ENCODE measurements at regions not wholly inside any gene's neighbourhood (a gene's known extent, or its start where the extent isn't known, plus 50 kb on each side); places are given as distances from the start of the nearest gene placed in this dataset.
"Not testable (repeated sequence)": the region's sequence is repeated elsewhere in the genome, so short reads cannot be mapped to it uniquely, and the experiment has no call there.

GRCh38 chr9:89674667-89675057 lies 69.8 kb downstream of the GADD45G start:
- DNase-seq, result no peak

DNA sequence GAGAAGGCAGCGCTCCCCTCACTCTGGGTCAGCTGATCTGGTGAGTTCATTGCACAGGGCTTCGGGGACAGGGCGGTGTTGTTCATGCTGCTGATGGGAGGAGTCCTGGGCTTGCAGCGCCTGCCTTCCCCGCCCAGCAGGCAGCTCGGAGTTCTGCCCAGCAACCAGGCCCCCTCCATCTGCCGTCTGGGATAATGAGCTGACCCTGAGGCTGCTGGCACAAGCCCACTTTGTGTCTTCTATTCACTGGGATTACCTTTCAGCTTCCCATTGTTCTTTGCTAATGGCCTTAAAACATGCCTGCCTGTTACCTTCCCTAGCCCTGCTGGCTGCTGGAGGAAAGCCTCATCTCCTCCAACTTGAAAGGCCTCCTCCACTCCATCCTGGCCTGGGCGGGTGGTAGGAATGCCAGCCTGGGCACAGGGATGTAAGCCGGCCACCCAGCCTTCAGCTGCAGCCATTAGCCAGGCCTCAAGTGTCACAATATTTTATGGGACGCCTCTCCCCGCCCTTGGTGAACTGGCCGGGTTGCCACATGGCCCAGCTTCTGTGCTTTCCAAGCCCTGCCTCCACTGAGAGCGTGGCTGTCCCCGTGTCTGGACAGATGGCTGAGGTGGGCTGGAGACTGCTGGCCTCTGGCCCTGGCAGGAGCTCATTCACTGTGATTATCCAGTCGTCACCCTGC lies 70.4 kb downstream of the GADD45G start:
- no peak for DNase-seq

GRCh38 chr9:89676281-89676680 lies 71.5 kb downstream of the GADD45G start:
- DNase-seq, result no peak

- no peak for DNase-seq
Measured at GRCh38 chr9:89677702-89678395, 73.0 kb downstream of the GADD45G start.

DNA sequence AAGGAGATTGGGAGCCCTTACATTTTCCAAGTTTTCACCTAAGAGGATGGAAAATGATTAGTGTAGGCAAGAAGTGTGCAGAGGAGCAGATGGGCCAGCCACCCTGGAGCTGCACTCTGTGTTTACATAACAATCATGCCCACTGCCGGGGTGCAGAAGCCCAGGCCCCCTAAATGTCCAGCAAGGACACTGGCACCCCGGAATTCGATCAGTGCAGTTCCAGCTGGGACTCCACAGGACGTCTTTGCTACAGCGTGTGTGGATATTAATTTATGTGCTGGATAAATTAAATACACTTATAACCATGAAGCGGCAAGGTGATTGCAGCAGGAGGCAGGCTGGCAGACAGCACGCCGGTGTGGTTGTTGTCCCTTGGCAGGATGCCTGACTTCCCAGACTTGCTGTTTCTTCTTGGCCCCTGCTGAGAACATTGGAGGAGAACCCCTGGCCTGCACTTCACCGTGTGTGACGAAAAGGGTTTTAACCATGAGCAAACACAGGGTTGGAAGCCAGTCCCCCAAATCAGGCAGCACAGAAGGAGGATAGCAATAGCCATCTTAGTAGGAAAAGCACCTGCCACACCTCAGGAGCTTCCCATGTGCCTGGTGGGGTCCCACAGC lies 73.7 kb downstream of the GADD45G start:
- DNase-seq, result no peak

DNA sequence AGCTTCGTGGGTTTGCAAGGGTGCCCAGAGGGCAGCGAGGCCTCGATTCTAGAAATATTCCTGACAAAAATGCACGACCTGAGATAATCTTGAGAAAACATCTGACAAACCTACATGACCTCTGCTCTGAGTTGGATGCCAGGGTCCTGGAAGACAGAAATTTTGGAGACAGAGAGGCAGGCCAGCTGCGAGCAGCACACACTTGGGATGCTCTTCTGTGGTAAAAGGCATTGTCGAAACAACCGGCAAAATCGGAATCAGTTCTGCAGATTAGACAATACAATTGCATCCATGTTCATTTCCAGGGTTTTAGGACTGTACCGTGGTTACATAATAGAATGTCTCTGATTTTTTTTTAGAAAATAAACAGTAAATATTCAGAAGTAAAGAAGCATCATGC lies 74.2 kb downstream of the GADD45G start:
- DNase-seq, result no peak

- DNase-seq, result no peak
Measured at GRCh38 chr9:89679581-89679980, 74.8 kb downstream of the GADD45G start.

DNA sequence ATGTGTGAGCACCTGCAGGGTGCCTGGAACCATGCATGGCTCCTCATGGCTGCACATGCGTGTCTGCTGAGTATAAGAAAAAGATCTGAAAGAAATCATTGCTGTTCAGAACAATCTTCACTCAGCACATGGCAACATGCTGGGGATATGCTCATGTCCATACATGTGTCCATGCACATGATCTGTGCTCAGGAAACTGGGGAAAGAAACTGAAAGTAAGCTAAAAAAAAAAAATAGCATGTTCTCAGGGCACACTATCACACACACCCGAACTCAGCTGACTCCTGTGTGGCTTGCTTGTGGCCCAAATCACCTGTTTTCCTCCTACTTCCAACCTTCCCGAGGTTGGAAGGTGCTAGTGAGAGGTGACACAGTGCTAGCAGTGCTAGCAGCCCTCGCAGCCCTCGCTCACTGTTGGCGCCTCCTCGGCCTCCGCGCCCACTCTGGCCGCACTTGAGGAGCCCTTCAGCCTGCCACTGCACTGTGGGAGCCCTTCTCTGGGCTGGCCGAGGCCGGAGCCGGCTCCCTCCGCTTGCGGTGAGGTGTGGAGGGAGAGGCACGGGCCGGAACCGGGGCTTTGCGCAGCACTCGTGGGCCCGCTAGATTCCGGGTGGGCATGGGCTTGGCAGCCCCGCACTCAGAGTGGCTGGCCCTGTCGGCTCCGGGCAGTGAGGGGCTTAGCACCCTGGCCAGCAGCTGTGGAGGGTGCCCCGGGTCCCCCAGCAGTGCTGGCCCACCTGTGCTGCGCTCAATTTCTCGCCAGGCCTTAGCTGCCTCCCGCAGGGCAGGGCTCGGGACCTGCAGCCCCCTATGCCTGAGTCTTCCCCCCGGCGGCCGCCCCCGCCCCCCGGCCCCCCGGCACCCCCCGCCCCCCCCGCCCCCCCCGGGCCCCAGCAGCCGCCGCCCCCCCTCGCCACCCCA lies 76.0 kb downstream of the GADD45G start:
- DNase-seq, result no peak

DNA sequence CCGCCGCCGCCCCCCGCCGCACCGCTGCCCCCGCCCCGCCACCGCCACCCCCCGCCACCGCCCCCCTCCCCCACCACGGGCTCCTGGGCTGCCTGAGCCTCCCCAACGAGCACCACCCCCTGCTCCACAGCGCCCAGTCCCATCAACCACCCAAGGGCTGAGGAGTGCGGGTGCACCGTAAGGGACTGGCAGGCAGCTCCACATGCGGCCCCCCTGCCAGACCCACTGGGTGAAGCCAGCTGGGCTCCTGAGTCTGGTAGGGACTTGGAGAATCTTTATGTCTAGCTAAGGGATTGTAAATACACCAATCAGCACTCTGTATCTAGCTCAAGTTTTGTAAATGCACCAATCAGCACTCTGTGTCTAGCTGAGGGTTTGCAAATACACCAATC lies 76.7 kb downstream of the GADD45G start:
- not testable (repeated sequence) for DNase-seq

DNA sequence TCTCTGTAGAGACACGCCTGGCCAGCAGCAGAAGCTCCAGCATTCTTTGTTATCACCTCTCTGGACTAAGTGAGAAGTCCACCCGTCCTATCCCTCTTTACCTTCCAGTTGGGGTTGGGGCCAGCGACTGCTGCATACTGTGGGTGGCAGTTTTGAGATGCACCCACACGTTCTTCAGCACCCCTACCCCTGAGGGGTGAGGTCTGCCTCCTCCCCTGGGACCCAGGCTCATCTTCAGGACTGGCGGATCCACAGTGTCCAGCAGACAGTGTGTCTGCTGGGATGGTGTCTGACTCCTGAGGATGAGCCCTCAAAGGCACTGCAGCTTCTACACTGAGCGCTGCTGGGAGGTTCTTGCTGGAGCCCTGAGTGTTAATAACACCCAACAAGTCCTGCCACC lies 78.8 kb downstream of the GADD45G start:
- DNase-seq, result no peak

DNA sequence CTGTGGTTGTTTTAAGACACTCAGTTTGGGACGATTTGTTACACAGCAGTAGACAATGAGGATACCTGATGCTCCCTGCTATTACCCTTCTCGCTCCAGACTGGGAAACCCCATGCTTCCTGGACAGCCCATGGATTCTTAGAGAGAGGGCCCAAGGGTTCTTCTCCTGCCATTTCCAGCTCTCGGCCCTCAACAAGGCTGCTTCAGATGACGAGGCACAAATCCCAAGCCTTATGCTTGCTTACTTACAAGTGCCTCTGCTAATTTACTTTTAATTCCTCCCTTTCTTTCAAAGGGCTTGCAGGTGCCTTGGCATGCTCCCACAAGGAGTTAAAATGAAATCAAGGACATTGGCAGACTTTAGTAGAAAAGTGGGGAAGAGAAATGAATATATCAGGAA lies 79.4 kb downstream of the GADD45G start:
- DNase-seq, result no peak

DNA sequence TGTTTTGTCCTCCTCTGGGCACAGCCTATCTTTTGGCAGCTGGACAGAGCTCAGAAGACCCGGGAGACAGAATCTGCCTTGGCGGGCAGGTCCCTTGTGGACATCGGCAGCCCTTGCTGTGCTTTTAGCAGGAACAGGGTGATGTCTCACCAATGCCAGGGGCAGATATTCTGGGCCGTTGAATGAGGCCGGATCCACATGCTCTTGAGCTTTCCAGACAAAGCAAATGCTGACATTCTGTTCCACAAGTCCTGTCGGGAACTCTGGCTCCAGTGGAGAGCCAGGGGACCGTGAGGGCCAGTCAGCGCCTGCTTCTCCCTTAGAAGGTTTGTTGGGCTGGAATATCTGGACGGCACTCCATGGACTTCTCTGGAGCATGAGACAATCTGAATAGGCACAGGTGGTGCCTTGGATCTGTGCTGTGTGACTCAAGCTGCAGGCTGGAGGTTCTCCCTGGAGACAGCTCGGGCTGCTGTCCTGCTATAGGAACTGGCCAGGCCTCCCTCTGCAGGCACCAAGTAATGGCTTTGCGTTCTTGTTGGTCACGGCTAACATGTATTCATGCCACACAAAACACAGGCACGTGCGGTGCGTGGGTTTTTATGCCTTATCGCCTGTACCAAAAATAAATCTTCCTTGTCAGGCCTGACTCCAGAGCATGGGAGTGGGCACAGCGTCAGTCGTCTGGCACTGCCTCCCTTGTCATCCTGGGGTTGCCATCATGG lies 80.3 kb downstream of the GADD45G start:
- no peak for DNase-seq

DNA sequence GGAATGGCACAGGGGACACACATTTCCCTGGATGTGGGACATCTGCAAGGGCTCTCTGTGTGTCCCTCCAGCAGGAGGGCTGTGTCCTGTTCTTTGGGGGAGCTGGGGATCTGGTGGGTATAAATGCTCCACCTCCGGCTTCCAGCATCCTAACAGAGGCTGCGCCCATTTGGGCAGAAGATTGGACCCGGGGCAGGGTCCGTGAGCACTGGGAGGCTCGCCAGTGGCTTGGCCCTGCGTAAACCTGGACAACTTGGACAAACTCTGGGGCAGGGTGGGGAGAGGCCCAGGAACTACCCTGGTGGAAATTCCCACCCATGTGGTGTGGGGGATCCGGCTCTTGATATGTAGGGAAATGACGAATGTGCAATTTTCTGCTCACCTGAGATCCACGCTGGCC lies 80.9 kb downstream of the GADD45G start:
- no peak for DNase-seq

DNA sequence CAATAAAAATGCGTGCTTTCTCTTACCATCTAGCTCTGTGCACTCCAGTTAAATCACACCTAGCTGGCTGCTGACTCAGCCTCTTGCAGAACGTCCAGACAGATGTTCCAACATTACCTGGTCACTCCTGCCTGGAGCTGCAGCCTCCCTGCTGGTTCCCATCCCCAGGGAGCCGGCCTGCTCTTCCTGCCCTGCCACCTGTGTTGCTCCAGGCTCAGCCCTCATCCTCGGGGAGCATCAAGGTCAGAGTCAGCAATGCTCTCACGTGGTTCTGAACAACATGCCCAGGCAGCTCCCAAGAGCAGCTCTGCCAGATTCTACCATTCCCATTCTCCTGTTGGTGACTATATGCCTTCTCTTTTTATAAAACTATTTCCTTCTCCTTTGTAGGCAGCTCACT lies 81.3 kb downstream of the GADD45G start:
- no peak for DNase-seq

DNA sequence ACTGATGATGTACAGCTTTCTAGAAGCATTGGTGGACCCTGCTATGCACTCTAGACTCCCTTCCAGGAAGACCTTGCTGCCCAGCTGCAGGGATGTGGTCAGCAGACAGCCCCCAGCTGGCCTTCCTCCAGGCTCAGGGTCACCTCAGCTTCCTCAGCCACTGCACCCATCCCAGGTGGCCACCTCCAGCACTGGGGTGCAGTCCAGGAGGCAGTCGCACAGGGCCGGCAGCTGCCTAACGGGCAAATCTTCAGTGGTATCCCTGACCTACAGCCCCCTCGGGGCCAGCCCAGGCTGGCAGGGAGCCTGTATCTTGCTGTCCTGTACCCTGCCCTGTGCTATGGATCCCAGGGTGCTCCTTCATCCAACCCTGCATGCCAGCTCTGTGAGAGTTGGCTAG lies 81.8 kb downstream of the GADD45G start:
- DNase-seq, result no peak

GRCh38 chr9:89687188-89687587 lies 82.4 kb downstream of the GADD45G start:
- DNase-seq, result no peak

DNA sequence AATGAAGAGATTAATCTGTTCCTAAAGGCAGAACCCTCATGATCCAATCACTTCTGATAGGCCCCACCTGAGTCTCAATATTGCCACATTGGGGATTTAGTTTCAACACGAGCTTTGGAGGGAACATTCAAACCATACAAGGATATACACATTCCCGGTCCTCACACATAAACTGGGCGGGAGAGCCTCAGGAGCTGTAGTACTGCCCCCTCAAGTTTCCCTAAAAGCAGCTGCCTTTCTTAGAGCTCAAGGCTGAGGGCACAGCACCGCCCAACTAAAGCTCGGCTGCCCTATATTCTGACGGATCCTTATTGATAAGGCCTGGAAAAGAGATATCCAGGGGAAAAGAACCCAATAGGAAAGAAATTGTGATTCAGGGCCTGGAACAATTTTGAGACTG lies 83.0 kb downstream of the GADD45G start:
- DNase-seq, result no peak

DNA sequence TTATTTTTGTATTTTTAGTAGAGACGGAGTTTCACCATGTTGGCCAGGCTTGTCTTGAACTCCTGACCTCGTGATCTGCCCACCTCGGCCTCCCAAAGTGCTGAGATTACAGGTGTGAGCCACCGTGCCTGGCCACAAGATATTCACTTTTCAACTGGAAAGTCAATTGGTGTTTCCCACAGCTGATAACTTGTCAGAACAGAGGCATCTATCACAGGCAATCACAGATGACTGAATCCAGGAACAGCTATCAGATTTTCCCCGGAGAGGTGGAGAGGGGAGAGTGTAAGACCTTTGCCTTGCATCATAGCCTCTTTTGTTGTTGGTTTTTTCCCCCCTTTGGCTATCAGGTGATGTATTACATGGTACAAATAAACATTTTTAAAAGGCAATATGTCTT lies 84.5 kb downstream of the GADD45G start:
- DNase-seq, result not testable (repeated sequence)

DNA sequence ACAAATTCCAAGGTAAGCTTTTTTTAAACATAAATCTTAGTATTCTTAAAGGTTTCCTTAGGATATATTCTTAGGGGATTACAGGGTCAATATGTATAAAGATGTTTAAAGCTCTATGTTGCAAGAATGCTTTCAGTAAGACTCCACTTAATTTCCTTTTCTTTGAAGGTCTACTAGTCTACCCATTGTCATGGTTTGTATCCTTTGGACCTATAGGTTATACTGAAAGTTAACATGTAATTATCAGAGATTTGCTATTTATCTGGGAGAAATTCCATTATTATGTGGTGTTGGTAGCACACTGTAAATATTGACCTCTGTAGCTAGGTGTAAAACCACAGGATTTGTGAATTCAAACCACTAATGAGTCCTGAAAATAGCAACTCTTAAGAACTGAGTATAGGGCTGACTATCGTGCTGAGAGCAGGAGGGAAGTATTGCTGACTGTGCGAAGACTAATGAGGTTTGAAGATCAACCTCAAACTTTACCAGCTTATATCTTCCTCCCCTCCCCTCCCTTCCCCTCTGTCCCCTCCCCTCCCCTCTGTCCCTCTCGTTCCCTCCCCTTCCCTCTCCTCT lies 85.6 kb downstream of the GADD45G start:
- peak; percentile 20 for DNase-seq

DNA sequence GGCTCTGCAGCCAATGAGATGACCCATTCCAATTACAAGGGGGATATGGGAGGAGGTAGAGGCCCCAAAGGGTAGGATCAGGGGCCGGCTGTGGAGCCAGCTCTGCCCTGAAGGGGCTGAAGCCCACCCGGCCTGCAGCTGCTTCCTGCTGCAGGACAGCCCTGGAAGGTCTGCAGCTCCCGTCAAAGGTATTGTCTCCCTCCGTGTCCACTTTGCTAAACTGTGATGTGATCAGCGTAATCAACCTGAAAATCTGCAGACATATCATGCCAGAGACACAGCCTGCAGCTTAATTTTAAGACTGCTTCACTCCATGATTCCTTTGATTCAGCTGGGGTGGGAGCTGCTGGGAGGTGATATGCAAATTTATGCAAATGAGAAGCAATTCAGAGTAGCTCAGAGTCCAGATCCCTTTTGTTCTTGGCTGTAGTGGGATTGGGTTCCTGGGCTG lies 90.7 kb downstream of the GADD45G start:
- no peak for DNase-seq

- not testable (repeated sequence) for DNase-seq
Measured at GRCh38 chr9:89695979-89696378, 91.2 kb downstream of the GADD45G start.

- DNase-seq, result no peak
Measured at GRCh38 chr9:89696780-89697179, 92.0 kb downstream of the GADD45G start.

Measured in CD4-positive, alpha-beta T cell treated with Interleukin-10 for 1 hour (primary cell).